GM12878 (cell line): ENCODE measurements at regions not wholly inside any gene's neighbourhood (a gene's known extent, or its start where the extent isn't known, plus 50 kb on each side); places are given as distances from the start of the nearest gene placed in this dataset.

Source experiments
- ATAC-seq: fragments of 200-7000 bp; cut with Tn5 transposase; 3 replicates; pipeline ENCODE4 v1.9.1; 2020; ENCODE audit warnings: mild to moderate bottlenecking, moderate library complexity
- BruUV-seq: library from RNA; stranded (reverse); fragments of 400-500 nt; replicated peaks from 2 replicates; lab custom pipeline; 2021; lab: Mats Ljungman, UMichigan
- CTCF ChIA-PET: fragments of 300-600 bp; sonication (Branson Sonifier 250); formaldehyde crosslinking; extraction: SDS; loops from one replicate; lab custom pipeline; 2021; ENCODE audit warnings: inconsistent platforms; lab: Yijun Ruan, JAX
- POLR2A ChIA-PET: fragments of 350-600 bp; formaldehyde crosslinking; extraction: SDS; loops from one replicate; lab custom pipeline; 2021; ENCODE audit warnings: inconsistent platforms; lab: Charles Lee
- RAD21 ChIA-PET: fragments of 300-600 bp; sonication (Branson Sonifier 250); formaldehyde crosslinking; loops from one replicate; lab custom pipeline; 2023; ENCODE audit warnings: antibody characterized with exemption; ENCODE audit not compliant: unreplicated experiment; lab: Charles Lee
- SMC1A ChIA-PET: fragments of 300-600 bp; sonication (Branson Sonifier 250); formaldehyde crosslinking; loops from one replicate; lab custom pipeline; 2023; ENCODE audit not compliant: unreplicated experiment, uncharacterized antibody; lab: Charles Lee
- DNase-seq: peaks from one replicate; pipeline ENCODE4 v3.0.0-alpha.2; 2011; ENCODE audit warnings: low read depth, low spot score
- FAIRE-seq: peaks from 3 replicates; lab custom pipeline; 2011; peaks lifted over from hg19 to GRCh38; lab: Jason Lieb, UNC
- H2AFZ ChIP-seq: 2 replicates; pipeline ENCODE4 v1.6.0; 2011; ENCODE audit warnings: low read depth, low read length, control low read depth; ENCODE audit not compliant: control insufficient read depth
- H3K27ac ChIP-seq: 2 replicates; pipeline ENCODE4 v1.5.1; 2011; ENCODE audit warnings: control low read depth; ENCODE audit not compliant: control insufficient read depth, insufficient read depth
- H3K27me3 ChIP-seq, 2 experiments: replicated peaks in 1 of 2; 2 replicates each; pipeline versions ENCODE4 v1.6.0 to v1.6.1; 2011; ENCODE audit warnings: low read length in 1 of 2; ENCODE audit not compliant: control insufficient read depth in 2 of 2, insufficient read depth in 2 of 2
- H3K36me3 ChIP-seq, 2 experiments: 2 replicates each; pipeline ENCODE4 v1.5.1; 2011; ENCODE audit warnings: low read length in 1 of 2; ENCODE audit not compliant: control insufficient read depth in 2 of 2, insufficient read depth in 2 of 2
- H3K4me1 ChIP-seq: 2 replicates; pipeline ENCODE4 v1.6.1; 2011; ENCODE audit warnings: mild to moderate bottlenecking, low read length, moderate library complexity, mixed read lengths; ENCODE audit not compliant: control insufficient read depth, insufficient read depth
- H3K4me2 ChIP-seq: 2 replicates; pipeline ENCODE4 v1.6.0; 2011; ENCODE audit warnings: control low read depth; ENCODE audit not compliant: control insufficient read depth, insufficient read depth
- H3K4me3 ChIP-seq: fragments of 200-600 bp; sonication (generic); 2 replicates; pipeline ENCODE4 v1.5.1; 2016
- H3K79me2 ChIP-seq: 2 replicates; pipeline ENCODE4 v1.6.0; 2011; ENCODE audit warnings: low read length; ENCODE audit not compliant: control insufficient read depth, insufficient read depth
- H3K9ac ChIP-seq: 2 replicates; pipeline ENCODE4 v1.8.0; 2011; ENCODE audit warnings: low read length, control low read depth, mixed read lengths; ENCODE audit not compliant: control insufficient read depth, insufficient read depth
- H3K9me3 ChIP-seq: replicated peaks from 3 replicates; pipeline ENCODE4 v1.5.1; 2011; ENCODE audit warnings: mild to moderate bottlenecking, low read length; ENCODE audit not compliant: control insufficient read depth, insufficient read depth
- H4K20me1 ChIP-seq: 2 replicates; pipeline ENCODE4 v1.6.0; 2011; ENCODE audit not compliant: control insufficient read depth, insufficient read depth
- BCL11A ChIP-seq: IDR thresholded peaks from 2 replicates; pipeline ENCODE4 v1.6.1; 2011; ENCODE audit warnings: low read depth, low read length
- BCL3 ChIP-seq: IDR thresholded peaks from 2 replicates; pipeline ENCODE4 v1.6.1; 2011; ENCODE audit warnings: borderline replicate concordance, low read depth, mild to moderate bottlenecking, moderate library complexity, low read length; ENCODE audit not compliant: insufficient read depth, poor library complexity, severe bottlenecking
- CEBPB ChIP-seq, 2 experiments: fragments of 150-350 bp in 1 of 2; IDR thresholded peaks; 2 replicates each; pipeline ENCODE4 v1.6.1; 2012 to 2014; ENCODE audit warnings: low read depth in 2 of 2, low read length in 2 of 2, borderline replicate concordance in 1 of 2, inconsistent platforms in 1 of 2
- EED ChIP-seq: sonication (generic); IDR thresholded peaks from 2 replicates; pipeline ENCODE4 v1.6.1; 2016; ENCODE audit warnings: antibody characterized with exemption, low read depth
- ELK1 ChIP-seq: IDR thresholded peaks from 2 replicates; pipeline ENCODE4 v1.6.1; 2012; ENCODE audit warnings: low read depth, low read length, improper control_type of control experiment
- FOXK2 ChIP-seq: fragments of 450-650 bp; IDR thresholded peaks from 2 replicates; pipeline ENCODE4 v1.6.1; 2017; ENCODE audit warnings: mild to moderate bottlenecking, moderate library complexity
- NBN ChIP-seq: fragments of 450-650 bp; IDR thresholded peaks from 2 replicates; pipeline ENCODE4 v1.6.1; 2016
- PAX8 ChIP-seq: fragments of 450-650 bp; IDR thresholded peaks from 2 replicates; pipeline ENCODE4 v1.6.1; 2017; ENCODE audit warnings: mild to moderate bottlenecking, moderate library complexity
- RAD51 ChIP-seq: fragments of 450-650 bp; IDR thresholded peaks from 2 replicates; pipeline ENCODE4 v1.6.1; 2016; ENCODE audit warnings: moderate library complexity, mild to moderate bottlenecking, inconsistent platforms
- RBBP5 ChIP-seq: fragments of 200-600 bp; sonication (generic); conservative IDR thresholded peaks from 2 replicates; pipeline ENCODE4 v1.6.1; 2016
- RFX5 ChIP-seq: IDR thresholded peaks from 2 replicates; pipeline ENCODE4 v1.6.1; 2011; ENCODE audit warnings: low read depth, low read length, improper control_type of control experiment
- SMARCA5 ChIP-seq: fragments of 450-650 bp; IDR thresholded peaks from 2 replicates; pipeline ENCODE4 v1.6.1; 2017; ENCODE audit warnings: mild to moderate bottlenecking
- TCF12 ChIP-seq: IDR thresholded peaks from 2 replicates; pipeline ENCODE4 v1.6.1; 2011; ENCODE audit warnings: low read depth, mild to moderate bottlenecking, low read length
- ZBTB40 ChIP-seq: fragments of 450-650 bp; IDR thresholded peaks from 2 replicates; pipeline ENCODE4 v1.6.1; 2016; ENCODE audit warnings: mild to moderate bottlenecking, moderate library complexity, borderline replicate concordance
- WGBS: methylation state at CpG from one replicate; pipeline ENCODE4 v1.1.6; 2016; ENCODE audit warnings: low lambda C conversion rate; ENCODE audit not compliant: insufficient replicate concordance, insufficient coverage; ENCODE audit errors: missing lambda C conversion rate; 5-methylcytosine and 5-hydroxymethylcytosine counted together
- in situ Hi-C: fragments of 300-500 bp; cut with MboI; formaldehyde crosslinking; loops from 9 replicates; pipeline ENCODE4 v1.14.3; 2018; ENCODE audit warnings: mixed read lengths
- intact Hi-C: fragments of 100-400 bp; cut with micrococcal nuclease; formaldehyde crosslinking; loops from one replicate; pipeline ENCODE4 v1.14.2; 2022; ENCODE audit not compliant: unreplicated experiment
- TF ChIP-seq, protein P1 (sequence below): fragments of 450-650 bp; IDR thresholded peaks from 2 replicates; pipeline ENCODE4 v1.6.1; 2017; ENCODE audit warnings: antibody characterized with exemption, mild to moderate bottlenecking, moderate library complexity

DNA sequence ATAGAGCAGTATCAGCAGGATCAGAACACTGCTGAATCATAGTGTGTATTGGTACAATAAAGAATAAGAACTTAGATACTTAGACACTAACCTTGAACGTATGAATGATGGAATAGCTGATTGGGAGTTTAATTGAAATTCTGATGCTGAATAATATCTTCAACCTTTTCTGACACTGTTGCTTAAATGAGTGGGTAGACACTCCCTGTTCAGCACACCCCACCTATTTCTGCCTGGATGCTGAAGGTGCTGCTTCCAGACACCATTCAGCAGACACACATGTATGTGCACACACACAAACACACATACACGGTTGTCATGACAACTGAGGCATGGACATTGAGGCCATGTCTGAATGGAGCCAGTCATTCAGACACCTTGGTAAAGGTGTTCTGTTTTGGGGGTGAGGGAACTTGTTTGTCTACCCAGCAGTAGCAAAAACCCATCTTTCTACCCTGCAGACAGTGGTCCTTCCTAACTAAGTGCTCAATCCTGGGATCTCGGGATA, 54.3 kb downstream of the TMEM215 start:
- 4% methylated on average over 3 of the region's 3 CpGs for WGBS
- no peak for ATAC-seq
- POLR2A ChIA-PET = interaction anchor here (0.5 kb wide), 1 partner anchor 348 kb away, joined by 3 read pairs; no protein-coding TSS in a partner anchor
- RAD21 ChIA-PET = no interaction called here
- BruUV-seq = no TSS peak
- Histone ChIP-seq H3K9ac (no peak overlapping the region), H4K20me1 (no peaks in the 10 kb centered on the region), H3K4me3 (no peak overlapping the region), H2AFZ (no peak overlapping the region), H3K79me2 (no peaks in the 10 kb centered on the region), H3K4me1 (no peaks in the 10 kb centered on the region), H3K27me3 (no peaks in the 10 kb centered on the region), H3K27ac (no peak overlapping the region), H3K36me3 (no peaks in the 10 kb centered on the region), H3K4me2 (no peak overlapping the region), H3K9me3 (no peaks in the 10 kb centered on the region)
- CTCF ChIA-PET = no interaction called here
- SMC1A ChIA-PET = interaction anchor here (0.6 kb wide), 1 partner anchor 102 kb away, joined by 3 read pairs; no protein-coding TSS in a partner anchor
- in situ Hi-C loops (no loop called here), intact Hi-C loops (no loop called here)
- no peak for DNase-seq
- no peak for FAIRE-seq
- TF ChIP-seq PAX8 = no peak
- TF ChIP-seq CEBPB (IDR thresholded peaks at IDR 0.05; ENCODE audit: borderline replicate concordance in 1 of 2, low read depth in 2 of 2, low read length in 2 of 2) = no peak
- no peak for TF ChIP-seq RBBP5
- no peak for TF ChIP-seq BCL11A
- no peak for TF ChIP-seq NBN
- no peak for TF ChIP-seq RAD51
- no peak for TF ChIP-seq BCL3
- TF ChIP-seq TCF12 = no peak
- TF ChIP-seq ZBTB40 = no peak
- TF ChIP-seq EED = no peak
- no peak for TF ChIP-seq ELK1
- TF ChIP-seq RFX5 = no peak
- TF ChIP-seq, protein P1, sequence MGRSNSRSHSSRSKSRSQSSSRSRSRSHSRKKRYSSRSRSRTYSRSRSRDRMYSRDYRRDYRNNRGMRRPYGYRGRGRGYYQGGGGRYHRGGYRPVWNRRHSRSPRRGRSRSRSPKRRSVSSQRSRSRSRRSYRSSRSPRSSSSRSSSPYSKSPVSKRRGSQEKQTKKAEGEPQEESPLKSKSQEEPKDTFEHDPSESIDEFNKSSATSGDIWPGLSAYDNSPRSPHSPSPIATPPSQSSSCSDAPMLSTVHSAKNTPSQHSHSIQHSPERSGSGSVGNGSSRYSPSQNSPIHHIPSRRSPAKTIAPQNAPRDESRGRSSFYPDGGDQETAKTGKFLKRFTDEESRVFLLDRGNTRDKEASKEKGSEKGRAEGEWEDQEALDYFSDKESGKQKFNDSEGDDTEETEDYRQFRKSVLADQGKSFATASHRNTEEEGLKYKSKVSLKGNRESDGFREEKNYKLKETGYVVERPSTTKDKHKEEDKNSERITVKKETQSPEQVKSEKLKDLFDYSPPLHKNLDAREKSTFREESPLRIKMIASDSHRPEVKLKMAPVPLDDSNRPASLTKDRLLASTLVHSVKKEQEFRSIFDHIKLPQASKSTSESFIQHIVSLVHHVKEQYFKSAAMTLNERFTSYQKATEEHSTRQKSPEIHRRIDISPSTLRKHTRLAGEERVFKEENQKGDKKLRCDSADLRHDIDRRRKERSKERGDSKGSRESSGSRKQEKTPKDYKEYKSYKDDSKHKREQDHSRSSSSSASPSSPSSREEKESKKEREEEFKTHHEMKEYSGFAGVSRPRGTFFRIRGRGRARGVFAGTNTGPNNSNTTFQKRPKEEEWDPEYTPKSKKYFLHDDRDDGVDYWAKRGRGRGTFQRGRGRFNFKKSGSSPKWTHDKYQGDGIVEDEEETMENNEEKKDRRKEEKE = no peak
- no peak for TF ChIP-seq SMARCA5
- no peak for TF ChIP-seq FOXK2
